OCI-LY7 (cell line): ENCODE measurements at regions not wholly inside any gene's neighbourhood (a gene's known extent, or its start where the extent isn't known, plus 50 kb on each side); places are given as distances from the start of the nearest gene placed in this dataset.
"Not testable (repeated sequence)": the region's sequence is repeated elsewhere in the genome, so short reads cannot be mapped to it uniquely, and the experiment has no call there.

Experiments used
- EZH2phosphoT487 ChIP-seq: fragments of 200-600 bp; sonication (generic); IDR thresholded peaks from 2 replicates; pipeline ENCODE4 v1.6.1; 2018; ENCODE audit warnings: low read depth, borderline replicate concordance, mild to moderate bottlenecking, mixed run types, antibody characterized with exemption, low read length, moderate library complexity, mixed read lengths
- TF ChIP-seq, protein P1 (sequence below): fragments of 200-600 bp; sonication (generic); conservative IDR thresholded peaks from 2 replicates; pipeline ENCODE4 v1.5.1; 2014; ENCODE audit warnings: mild to moderate bottlenecking, antibody characterized with exemption, low read length, moderate library complexity, mixed read lengths

- TF ChIP-seq, protein P1, sequence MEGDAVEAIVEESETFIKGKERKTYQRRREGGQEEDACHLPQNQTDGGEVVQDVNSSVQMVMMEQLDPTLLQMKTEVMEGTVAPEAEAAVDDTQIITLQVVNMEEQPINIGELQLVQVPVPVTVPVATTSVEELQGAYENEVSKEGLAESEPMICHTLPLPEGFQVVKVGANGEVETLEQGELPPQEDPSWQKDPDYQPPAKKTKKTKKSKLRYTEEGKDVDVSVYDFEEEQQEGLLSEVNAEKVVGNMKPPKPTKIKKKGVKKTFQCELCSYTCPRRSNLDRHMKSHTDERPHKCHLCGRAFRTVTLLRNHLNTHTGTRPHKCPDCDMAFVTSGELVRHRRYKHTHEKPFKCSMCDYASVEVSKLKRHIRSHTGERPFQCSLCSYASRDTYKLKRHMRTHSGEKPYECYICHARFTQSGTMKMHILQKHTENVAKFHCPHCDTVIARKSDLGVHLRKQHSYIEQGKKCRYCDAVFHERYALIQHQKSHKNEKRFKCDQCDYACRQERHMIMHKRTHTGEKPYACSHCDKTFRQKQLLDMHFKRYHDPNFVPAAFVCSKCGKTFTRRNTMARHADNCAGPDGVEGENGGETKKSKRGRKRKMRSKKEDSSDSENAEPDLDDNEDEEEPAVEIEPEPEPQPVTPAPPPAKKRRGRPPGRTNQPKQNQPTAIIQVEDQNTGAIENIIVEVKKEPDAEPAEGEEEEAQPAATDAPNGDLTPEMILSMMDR = not testable (repeated sequence)
- TF ChIP-seq EZH2phosphoT487 = not testable (repeated sequence)
These were observed 898.1 kb downstream of the DNAJB9 start for GRCh38 chr7:109467729-109468128.
